GM18502 (cell line): ENCODE measurements at regions not wholly inside any gene's neighbourhood (a gene's known extent, or its start where the extent isn't known, plus 50 kb on each side); places are given as distances from the start of the nearest gene placed in this dataset.
A peak's percentile ranks its signal among the peaks of the same experiment; 100 is the strongest.
"Not testable (repeated sequence)": the region's sequence is repeated elsewhere in the genome, so short reads cannot be mapped to it uniquely, and the experiment has no call there.

ENCODE experiments used
- ATAC-seq: cut with Tn5 transposase; IDR thresholded peaks from one replicate; pipeline ENCODE4 v1.9.1; 2021; ENCODE audit warnings: mild to moderate bottlenecking; ENCODE audit not compliant: unreplicated experiment, poor library complexity

DNA sequence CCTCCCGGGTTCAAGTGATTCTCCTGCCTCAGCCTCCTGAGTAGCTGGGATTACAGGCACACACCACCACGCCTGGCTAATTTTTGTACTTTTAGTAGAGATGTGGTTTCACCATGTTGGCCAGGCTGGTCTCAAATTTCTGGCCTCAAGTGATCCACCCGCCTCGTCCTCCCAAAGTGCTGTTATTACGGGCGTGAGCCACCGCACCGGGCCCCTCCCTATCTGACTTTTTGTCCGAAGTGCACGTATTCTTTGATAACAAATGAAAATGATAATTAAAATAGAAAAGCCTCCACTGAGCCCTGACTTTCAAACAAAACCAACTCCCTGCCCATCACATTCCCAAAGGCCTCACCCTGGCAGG lies 278.6 kb downstream of the TTC6 start:
- ATAC-seq: not testable (repeated sequence)

DNA sequence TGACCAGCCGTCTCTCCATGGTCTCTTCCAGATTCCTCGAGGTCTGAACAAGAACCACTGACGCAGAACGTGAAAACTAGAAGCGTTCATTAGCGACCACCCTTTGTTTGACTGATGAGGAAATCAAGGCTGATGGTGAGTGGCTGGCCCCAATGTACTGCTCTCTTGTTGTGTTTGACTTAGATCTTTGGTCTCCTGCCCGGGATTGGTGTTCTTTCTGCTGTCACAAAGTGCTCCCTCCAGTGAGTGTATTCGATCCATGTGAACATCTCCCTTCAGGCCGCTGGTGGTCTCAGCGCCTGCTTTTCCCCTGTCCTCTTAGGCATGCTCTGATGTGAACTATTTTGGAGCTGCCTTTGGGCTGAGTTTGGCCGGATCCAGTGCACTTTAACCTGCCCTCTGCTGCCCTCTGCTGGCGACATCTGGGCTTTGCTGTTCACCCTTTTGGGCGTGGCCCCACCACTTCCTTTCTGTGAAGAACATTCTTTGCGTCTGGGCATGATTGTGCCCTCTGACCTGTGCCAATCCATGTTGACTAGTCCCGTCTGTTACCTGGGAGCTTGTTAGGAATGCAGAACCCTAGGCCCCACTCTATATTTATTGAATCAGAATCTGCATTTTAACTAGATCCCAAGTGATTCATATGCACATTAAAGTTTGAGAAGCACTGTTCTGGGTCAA lies 279.1 kb downstream of the TTC6 start:
- ATAC-seq: peak; percentile 98

DNA sequence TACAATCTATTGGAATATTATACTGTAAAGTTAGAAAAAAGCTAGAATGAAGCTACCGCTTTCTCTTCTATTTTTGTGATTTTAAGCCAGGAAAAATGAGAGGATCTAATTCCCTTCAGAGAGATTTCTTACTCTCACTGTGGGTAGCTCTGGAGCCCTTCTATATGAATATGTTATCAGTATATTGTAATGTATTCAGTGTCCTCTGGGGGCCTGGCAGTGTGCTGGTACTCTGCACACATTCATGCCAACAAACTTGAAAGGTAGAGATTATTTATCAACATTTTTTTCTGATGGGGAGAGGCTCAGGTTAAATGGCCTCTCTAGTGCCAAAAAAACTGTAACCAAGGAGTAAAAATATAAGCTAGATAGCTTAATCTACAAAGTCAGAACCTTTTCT lies 292.8 kb downstream of the TTC6 start:
- ATAC-seq: no peak

GRCh38 chr14:37889087-37889486 lies 293.7 kb downstream of the TTC6 start:
- ATAC-seq: no peak

DNA sequence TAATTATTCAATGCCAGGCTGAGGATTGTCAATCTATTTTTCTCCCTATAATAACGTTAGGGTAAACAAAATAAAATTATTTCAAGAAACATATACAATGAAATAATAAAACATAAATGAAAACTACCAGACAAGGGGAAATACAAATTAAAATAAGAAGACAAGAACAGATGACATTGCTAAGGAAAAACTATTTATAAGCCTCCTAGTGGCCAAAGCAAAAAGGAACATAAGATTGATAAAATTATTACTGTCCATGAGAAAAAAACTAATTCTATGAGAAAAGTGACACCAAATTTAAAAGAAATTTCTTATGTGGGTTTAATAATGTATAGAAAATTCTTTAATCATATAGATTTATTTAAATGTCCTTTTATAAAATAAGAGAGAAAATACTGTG lies 294.7 kb downstream of the TTC6 start:
- ATAC-seq: no peak

- ATAC-seq: not testable (repeated sequence)
These were observed 296.1 kb downstream of the TTC6 start for GRCh38 chr14:37891500-37891899.

GRCh38 chr14:37894463-37894862 lies 299.0 kb downstream of the TTC6 start:
- no peak for ATAC-seq

DNA sequence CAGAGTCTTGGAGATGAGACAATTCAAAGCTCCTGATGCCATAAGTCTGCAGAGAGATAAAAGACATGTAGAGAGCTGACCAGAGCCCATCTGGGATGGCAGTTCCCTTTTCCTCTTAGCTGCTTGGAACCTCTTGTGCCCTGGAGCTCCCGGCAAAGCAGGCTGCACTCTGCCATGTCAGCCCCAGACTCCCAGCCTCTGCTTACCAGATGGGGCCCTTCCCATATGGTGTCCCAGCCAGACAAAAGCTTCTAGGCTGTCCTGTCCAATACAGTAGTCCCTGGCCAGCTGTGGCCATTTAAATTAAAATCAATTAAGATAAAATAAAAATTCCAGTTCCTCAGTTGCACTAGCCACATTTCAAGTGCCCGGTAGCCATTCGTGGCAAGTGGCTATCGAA lies 303.9 kb downstream of the TTC6 start:
- no peak for ATAC-seq

GRCh38 chr14:37900561-37900960 lies 305.1 kb downstream of the TTC6 start:
- ATAC-seq: no peak

GRCh38 chr14:37901978-37902377 lies 305.7 kb upstream of the SSTR1 start:
- no peak for ATAC-seq

DNA sequence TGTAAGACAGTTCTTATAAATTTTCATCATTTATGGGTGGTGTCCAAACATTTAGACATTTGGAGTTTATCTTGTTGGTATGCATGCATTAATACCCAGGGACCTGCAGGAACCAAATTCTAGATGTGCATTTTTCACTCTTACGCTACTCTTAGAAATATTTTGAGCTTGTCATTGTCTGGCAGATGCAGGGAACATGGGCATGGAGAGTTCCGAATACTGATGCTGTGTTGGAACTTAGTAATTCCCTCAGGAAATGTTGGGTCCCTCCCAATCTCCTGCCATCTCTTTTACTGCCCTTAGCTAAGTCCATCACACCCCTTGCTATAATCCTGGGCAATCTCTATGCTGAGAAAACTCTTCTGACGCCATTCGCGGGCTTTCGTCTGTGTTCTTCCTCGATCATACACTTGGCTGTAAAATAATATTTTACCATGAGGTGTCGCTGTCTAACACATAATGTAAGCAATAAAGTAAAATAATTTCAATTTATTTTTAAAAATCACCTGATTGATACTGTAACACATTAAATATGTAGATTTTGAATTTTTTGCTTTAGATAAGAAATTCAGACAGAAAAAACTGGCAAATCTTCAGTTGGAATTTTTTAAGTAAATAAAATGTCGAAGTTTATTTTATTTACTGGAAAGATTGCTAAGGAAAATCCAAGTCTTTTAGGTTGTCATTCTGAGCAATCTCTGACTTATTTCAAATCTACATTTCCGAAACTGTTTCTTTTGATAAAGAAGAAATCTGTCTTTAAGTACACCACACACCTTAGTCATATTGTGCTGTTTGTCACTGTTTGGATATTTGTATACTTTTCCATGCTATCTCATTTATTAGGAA lies 304.1 kb upstream of the SSTR1 start:
- ATAC-seq: no peak

- ATAC-seq: no peak
These were observed 283.1 kb upstream of the SSTR1 start for GRCh38 chr14:37924622-37925021.

GRCh38 chr14:37932008-37932407 lies 275.7 kb upstream of the SSTR1 start:
- ATAC-seq: no peak

- no peak for ATAC-seq
These were observed 275.2 kb upstream of the SSTR1 start for GRCh38 chr14:37932481-37932880.

DNA sequence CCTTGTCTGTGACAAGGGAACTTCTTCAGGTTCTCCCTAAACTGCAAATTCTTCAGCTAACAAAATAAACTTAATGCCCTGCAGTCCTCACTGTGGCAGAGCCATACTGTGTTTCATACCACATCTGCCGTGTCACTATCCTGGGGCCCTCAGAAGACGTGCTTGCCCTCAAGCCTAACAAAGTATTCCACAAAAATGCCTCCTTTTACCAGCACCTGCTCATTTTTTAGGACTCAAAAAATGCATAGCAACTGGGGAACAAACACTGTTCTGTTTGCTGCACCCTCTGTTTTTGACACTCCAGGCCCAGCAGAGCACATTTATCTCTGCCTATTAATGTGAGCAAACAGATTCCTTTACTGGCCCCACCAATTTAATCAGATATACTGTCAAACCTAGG lies 270.7 kb upstream of the SSTR1 start:
- ATAC-seq: no peak

DNA sequence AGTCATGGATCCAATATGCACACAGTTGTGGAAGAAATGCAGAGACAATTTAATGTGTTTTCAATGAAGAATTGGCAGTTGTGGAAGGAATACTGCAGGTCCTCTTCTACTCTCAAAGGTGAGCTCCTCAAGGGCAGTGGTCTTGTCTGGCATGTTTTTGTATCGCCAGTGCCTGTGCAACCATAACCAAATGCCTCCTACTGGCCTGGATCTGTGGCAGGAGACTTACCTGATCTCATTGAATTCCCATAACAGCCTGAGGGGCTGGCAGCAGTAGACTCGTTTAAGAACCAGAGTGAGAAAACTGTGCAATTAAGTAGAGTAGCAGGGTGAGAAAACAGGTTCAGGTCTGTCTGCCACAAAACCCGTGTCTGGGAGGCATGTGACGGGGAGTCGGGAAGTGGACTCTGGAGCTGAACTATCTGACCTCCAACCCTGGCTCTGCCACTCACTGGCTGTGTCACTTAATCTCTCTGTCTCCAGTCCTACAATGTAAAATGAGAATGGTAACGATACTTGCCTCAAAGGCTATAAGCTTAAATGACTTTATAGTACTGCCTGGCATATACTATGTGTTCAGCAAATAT lies 268.2 kb upstream of the SSTR1 start:
- ATAC-seq: no peak

DNA sequence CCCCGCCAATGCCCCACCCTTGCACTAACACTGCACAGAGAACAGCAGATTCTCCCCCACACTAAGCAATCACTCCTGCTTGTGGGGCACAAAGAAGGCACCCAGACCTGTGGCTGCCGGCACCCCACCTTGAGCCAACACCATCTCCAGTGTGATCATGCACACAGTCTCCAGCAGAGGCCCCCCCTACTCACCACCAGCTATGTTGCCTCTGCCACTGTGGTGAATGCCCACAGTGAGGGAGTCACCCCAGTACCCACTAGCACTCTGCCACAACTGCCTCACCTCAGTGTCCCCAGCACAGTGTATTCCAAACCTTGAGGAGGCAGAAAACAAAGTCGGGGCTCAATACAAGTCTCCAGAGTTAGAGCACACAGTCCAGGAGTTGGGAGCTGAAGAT lies 261.7 kb upstream of the SSTR1 start:
- ATAC-seq: no peak

GRCh38 chr14:37946819-37947218 lies 260.9 kb upstream of the SSTR1 start:
- ATAC-seq: no peak

GRCh38 chr14:37948266-37948665 lies 259.4 kb upstream of the SSTR1 start:
- ATAC-seq: no peak

DNA sequence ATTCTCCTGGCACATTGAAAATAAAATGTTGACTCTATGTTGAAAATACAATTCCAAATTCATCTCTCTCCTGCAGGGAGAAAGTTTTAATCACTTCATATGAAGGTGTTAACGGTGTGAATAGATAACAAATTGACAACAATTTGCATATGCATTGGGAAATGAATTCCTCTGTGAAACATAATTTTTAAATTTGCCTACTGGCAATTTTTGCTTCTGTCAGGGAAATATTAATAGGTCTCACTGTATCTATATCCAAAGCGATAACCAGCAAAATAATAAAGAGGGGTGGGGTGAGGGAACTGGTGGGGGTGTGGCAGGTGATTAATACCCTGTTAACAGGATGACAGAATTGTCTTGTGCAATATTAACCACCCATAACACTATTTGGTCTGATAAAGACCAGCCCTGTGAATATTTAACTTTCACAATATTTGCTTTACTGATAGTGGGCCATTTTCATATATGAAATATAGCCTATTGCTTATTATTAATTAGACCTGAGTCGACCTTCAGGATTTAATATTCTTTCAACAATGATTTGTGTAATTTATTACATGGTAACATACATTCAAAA lies 239.0 kb upstream of the SSTR1 start:
- ATAC-seq: no peak

- no peak for ATAC-seq
These were observed 238.2 kb upstream of the SSTR1 start for GRCh38 chr14:37969511-37969979.
